ENCODE measurements at regions not wholly inside any gene's neighbourhood (a gene's known extent, or its start where the extent isn't known, plus 50 kb on each side); places are given as distances from the start of the nearest gene placed in this dataset.

- no peak for DNase-seq
- no peak for ATAC-seq
Observed at GRCh38 chr11:119545978-119546915, 123.3 kb upstream of the THY1 start.

DNA sequence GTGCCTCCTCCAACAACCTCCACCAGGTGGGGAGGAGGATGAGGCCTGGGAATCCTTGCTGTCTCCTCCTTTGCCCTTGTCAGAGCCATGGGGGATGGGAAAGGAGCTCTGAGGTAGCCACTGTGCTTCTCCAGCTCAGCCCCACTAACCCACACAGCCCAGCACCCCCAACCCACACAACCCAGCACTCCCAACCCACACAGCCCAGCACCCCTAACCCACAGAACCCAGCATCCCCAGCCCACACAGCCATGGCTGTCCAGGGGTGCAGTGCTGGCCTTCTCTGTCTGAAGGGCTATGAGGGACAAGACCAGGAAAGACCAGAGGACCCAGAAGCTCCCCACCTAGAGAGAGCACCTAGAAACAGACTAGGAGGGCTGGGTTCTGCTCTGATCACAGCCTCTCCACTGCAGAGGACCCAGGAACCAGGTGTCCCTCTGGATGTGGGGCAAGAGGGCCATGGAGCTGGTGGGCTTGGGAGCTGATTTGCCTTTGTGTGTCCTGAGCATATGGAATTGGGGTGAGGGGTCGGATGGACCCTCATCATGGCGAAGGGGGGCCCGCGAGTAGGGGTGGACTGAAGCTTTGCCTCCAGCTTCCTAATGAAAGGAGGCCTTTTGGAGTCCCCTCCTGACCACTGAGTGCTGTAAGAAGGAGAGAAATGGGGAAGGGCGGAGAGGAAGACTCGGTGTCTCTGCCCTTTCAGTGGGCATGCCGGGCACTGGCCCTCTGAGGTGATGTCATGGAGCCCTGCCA, 117.6 kb upstream of the THY1 start:
- ATAC-seq (no peak), DNase-seq (no peak)

GRCh38 chr11:119539583-119539982, 116.6 kb upstream of the THY1 start:
- ATAC-seq = no peak
- DNase-seq = no peak

GRCh38 chr11:119538753-119539152, 115.8 kb upstream of the THY1 start:
- no peak for DNase-seq
- ATAC-seq = no peak

GRCh38 chr11:119537306-119538253, 114.6 kb upstream of the THY1 start:
- DNase-seq = no peak
- ATAC-seq = no peak

GRCh38 chr11:119536801-119537200, 113.8 kb upstream of the THY1 start:
- no peak for ATAC-seq

GRCh38 chr11:119533921-119534736, 111.2 kb upstream of the THY1 start:
- peak; percentile 68 for ATAC-seq
- peak; percentile 79 for DNase-seq

More at GRCh38 chr11:119536801-119537200, 113.8 kb upstream of the THY1 start:
- DNase-seq = no peak

- DNase-seq (no peak), ATAC-seq (no peak)
Observed at GRCh38 chr11:119533462-119533861, 110.5 kb upstream of the THY1 start.

GRCh38 chr11:119532551-119532950, 109.6 kb upstream of the THY1 start:
- no peak for ATAC-seq
- DNase-seq = no peak

GRCh38 chr11:119531623-119532022, 108.7 kb upstream of the THY1 start:
- DNase-seq (no peak), ATAC-seq (no peak)

DNA sequence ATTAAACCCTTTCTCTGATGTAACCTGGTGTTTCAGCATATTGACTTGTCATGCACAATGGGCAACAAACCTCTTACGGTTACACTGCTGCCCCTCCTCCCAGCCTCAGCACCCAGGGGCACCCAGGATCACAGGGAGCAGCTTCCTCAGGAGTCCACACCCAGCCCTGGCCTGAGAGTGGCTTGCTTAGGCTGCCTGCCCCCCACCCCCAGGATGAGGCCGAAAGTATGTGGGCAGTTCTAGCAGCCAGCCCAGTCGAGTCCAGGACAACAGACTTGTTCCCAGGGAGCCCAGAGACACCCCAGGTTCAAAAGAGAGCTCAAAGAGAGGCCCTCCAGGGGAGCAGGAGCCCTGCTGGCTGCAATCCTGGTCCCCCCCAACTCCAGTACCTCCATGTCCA, 108.1 kb upstream of the THY1 start:
- no peak for ATAC-seq
- DNase-seq = no peak

- ATAC-seq (no peak), DNase-seq (no peak)
Observed at GRCh38 chr11:119530509-119530908, 107.5 kb upstream of the THY1 start.

GRCh38 chr11:119529936-119530335, 107.0 kb upstream of the THY1 start:
- DNase-seq = no peak
- ATAC-seq = no peak

DNA sequence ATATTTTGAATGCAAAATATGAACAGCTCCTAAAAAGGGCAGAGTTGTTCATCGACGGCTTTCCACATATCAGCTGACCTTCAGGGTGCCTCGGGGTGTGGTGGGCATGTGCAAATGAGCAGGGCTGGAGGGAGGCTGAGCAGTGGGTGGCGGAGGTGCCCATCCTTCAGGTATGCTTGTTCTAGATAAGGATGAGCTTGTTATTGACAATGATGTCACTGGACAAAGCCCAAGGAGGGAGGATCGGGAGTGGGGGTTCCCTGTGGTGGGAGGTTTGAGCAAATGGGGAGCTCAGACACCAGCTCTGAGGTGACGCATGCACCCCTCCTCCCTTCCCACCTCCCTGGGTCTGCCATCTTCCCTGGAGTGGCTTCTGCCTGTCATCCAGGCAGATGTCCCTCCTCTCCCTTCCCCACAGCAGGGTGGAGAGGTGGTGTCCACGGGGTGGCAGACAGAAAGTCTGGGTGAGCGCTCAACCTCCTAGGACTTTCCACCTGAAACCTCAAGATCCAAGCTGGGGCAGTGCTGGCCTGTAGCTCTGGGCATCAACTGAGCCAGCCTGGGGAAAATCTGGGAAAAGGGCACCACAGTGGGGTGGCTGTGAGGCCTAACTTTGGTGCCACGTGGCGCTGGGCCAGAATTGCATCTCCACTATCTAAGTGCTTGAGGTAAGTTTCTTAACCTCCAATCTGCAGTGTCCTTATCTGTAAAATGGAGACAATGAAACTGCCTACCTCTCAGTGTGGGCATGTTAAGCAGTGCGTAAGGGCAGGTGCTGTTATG, 106.3 kb upstream of the THY1 start:
- ATAC-seq (no peak), DNase-seq (no peak)

DNA sequence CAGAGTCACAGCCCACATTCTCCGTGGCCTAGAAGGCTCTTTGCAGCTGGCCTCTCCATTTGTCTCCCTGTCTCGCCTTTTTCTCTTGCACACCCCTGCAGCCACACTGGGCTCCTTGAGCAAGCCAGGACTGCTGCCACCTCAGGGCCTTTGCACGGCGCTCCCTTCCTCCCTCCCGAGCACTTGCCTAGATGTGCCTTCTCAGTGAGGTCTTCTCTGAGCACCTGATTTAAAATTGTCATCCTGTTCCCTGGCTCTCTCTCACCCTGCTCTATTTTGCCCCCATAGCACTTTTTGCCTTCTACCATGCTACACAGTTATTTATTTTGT, 102.9 kb upstream of the THY1 start:
- DNase-seq (no peak), ATAC-seq (no peak)

DNA sequence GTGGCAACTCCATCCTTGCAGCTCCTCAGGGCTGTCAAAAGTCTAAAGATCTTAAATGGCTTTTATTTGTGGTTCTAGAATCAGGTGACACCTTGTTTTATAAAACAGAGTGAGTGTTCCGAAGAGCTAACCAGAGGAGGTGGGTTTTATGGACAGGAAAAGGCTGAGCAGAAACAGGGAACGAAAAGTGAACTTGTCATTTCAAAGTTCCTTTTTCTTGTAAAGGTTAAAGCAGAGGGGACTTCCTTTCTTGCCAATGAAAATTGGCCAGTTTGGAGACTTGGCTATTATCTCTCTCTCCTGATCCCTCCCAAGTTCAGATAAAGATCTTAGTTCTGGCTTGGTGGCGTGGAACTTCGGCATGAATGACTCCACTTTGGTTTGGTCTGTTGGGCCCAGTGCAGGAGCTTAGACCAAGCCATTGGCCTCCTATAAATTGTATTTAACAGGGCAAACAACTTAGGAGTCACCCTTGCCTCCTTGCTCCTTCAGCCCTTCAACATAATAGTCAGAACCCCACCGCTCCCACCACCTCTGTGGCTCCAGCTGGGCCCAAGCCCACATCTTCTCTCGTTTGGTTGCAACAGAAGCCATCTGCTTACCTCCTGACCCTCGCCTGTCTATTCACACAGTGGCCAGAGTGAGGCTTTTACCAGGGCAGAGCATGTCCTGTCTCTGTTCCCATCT, 102.4 kb upstream of the THY1 start:
- no peak for ATAC-seq

DNA sequence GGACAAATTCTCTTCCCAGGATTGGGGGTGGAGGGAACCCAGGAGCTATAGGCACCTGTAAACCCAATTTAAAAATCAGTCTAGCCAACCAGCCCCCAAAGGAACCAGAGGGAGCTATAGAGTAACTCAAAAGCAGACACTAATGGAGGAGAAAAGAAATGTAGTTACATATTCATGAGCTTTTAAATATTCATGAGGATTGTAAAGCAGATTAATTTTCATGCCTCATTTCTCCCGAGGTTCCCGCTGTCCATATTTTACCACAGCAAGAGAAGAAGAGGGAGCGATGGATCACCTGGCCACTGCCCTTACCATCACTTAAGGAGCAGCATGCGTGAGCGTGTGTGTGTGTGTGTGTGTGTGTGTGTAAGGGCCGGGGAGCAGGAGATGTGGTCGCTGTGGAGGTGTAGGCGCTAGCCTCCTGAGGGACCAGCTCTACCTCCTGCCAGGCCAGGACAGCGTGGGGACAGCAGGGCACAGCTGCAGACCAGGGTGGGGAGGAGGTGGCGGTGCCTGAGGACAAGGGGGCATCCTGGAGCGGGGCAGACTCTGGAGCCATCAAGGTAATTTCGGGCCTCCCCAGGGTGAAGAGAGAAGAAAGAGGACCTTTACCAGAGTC, 100.7 kb upstream of the THY1 start:
- ATAC-seq = no peak
- DNase-seq = no peak

More for the DNA sequence above, 102.4 kb upstream of the THY1 start:
- DNase-seq = no peak

GRCh38 chr11:119522609-119523008, 99.6 kb upstream of the THY1 start:
- DNase-seq (no peak), ATAC-seq (no peak)

DNA sequence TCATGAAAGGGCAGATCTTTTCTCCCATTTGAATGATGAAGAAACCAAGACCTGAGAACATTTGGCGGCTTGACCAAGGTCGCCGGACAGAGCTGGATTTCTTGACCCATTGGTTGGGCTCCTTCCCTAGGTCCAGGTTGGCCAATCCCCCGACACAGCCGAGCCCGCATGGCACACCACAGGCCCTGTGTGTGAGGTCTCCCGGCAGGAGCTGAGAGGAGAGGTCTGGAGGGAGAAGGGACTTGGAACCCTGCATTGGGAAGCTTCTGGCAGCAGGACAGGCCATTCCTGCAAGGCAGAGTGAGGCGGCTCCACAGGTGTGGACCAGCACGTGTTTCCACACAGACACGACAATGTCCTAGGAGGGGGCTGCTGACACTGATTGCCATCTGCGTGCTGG, 98.6 kb upstream of the THY1 start:
- ATAC-seq (no peak), DNase-seq (no peak)

DNA sequence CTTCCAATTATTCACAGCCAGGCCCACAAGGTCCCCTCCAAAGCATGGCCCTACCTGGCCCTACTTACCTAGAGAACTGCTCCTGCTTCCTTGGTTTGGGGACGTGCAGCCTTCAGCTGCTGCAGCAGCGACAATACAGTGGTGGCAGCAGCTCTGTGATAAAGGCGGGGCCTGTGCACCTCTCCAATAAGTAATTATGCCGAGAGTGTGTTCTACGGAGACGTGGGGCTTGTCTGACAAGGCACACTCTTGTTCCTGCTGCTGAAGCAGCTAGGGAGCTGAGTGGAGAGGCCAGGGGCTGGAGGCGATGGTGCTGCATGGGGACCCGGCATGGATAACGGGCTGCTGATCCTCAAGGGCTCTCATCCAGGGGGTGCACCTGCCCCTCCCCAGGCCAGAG, 98.0 kb upstream of the THY1 start:
- no peak for DNase-seq
- no peak for ATAC-seq
